Lung (tissue), 11 donors: ENCODE measurements at regions not wholly inside any gene's neighbourhood (a gene's known extent, or its start where the extent isn't known, plus 50 kb on each side); places are given as distances from the start of the nearest gene placed in this dataset.
A peak's percentile ranks its signal among the peaks of the same experiment; 100 is the strongest.

Experiments used
- ATAC-seq: fragments of 200-7000 bp; cut with Tn5 transposase; one replicate; pipeline ENCODE4 v1.9.1; 2020; ENCODE audit warnings: moderate number of reproducible peaks; ENCODE audit not compliant: insufficient read depth, low FRiP score
- DNase-seq, 3 donors: peaks; one replicate each; pipeline ENCODE4 v3.0.0-alpha.2; 2013 to 2017
- H3K27ac ChIP-seq, 2 donors: one replicate each; pipeline ENCODE4 v1.5.1; 2013; ENCODE audit warnings: mild to moderate bottlenecking in 2 of 2, moderate library complexity in 2 of 2, control low read depth in 1 of 2, inconsistent platforms in 1 of 2, low read depth in 1 of 2, low read length in 1 of 2
- H3K27me3 ChIP-seq, 3 donors: one replicate each; pipeline ENCODE4 v1.5.1; 2013; ENCODE audit warnings: low read length in 2 of 3; ENCODE audit not compliant: control insufficient read depth in 3 of 3, insufficient read depth in 3 of 3
- H3K36me3 ChIP-seq, 4 donors: one replicate each; pipeline ENCODE4 v1.5.1; 2013; ENCODE audit warnings: low read length in 4 of 4, mild to moderate bottlenecking in 1 of 4, moderate library complexity in 1 of 4; ENCODE audit not compliant: control insufficient read depth in 4 of 4, insufficient read depth in 4 of 4
- H3K4me1 ChIP-seq, 5 donors: one replicate each; pipeline ENCODE4 v1.5.1; 2013; ENCODE audit warnings: low read length in 5 of 5, mild to moderate bottlenecking in 2 of 5, moderate library complexity in 1 of 5; ENCODE audit not compliant: control insufficient read depth in 5 of 5, insufficient read depth in 5 of 5
- H3K4me3 ChIP-seq: one replicate; pipeline ENCODE4 v1.5.1; 2013; ENCODE audit warnings: mild to moderate bottlenecking, control low read depth, moderate library complexity
- H3K9ac ChIP-seq, 2 donors: one replicate each; pipeline ENCODE4 v1.5.1; 2013; ENCODE audit warnings: low read length in 2 of 2, control low read depth in 1 of 2; ENCODE audit not compliant: insufficient read depth in 1 of 2
- H3K9me3 ChIP-seq, 4 donors: one replicate each; pipeline ENCODE4 v1.5.1; 2013; ENCODE audit warnings: low read length in 3 of 4, mild to moderate bottlenecking in 1 of 4, moderate library complexity in 1 of 4; ENCODE audit not compliant: control insufficient read depth in 4 of 4, insufficient read depth in 3 of 4
- CTCF ChIP-seq: IDR thresholded peaks from 2 replicates; pipeline ENCODE4 v1.5.1; 2012; ENCODE audit warnings: mild to moderate bottlenecking; ENCODE audit errors: control extremely low read depth, extremely low read depth
- WGBS, 2 donors: extraction: QIAGEN DNeasy Blood & Tissue Kit; methylation state at CpG; one replicate each; pipeline ENCODE4 v1.1.7; 2013; 5-methylcytosine and 5-hydroxymethylcytosine counted together
- donor health status: control.
- donor health status: control.
- donor health status: Bipolar disorder and iron deficiency.
- donor health status: healthy.
- donor health status: DM: yes; HTN: yes; CAD: no.

- no peak overlapping the region for H3K9ac ChIP-seq
- no peak overlapping the region for H3K27ac ChIP-seq
- no peak overlapping the region for H3K4me3 ChIP-seq
- no peak for DNase-seq
- H3K4me1 ChIP-seq, result no peaks in the 10 kb centered on the region
- no peak for ATAC-seq
- H3K9me3 ChIP-seq, result no peaks in the 10 kb centered on the region
- TF ChIP-seq CTCF, result no peak
- H3K36me3 ChIP-seq, result no peaks in the 10 kb centered on the region
- WGBS, 2 donors, result 96 to 97% methylated on average over 6 of the region's 6 CpGs
- no peaks in the 10 kb centered on the region for H3K27me3 ChIP-seq
Observed at GRCh38 chr13:44678197-44678596, 102.1 kb upstream of the TSC22D1 start.

GRCh38 chr13:44676534-44676933 is 100.4 kb upstream of the TSC22D1 start:
- no peaks in the 10 kb centered on the region for H3K27me3 ChIP-seq
- H3K4me3 ChIP-seq, result no peak overlapping the region
- ATAC-seq (no peak), DNase-seq (peak in 1 of 3 donors; percentile 25)
- no peak overlapping the region for H3K27ac ChIP-seq
- no peak for TF ChIP-seq CTCF
- H3K9ac ChIP-seq, result no peak overlapping the region
- H3K4me1 ChIP-seq, result no peaks in the 10 kb centered on the region
- H3K9me3 ChIP-seq, result no peaks in the 10 kb centered on the region
- WGBS, 2 donors, result 66 to 70% methylated on average over 3 of the region's 3 CpGs
- no peaks in the 10 kb centered on the region for H3K36me3 ChIP-seq

DNA sequence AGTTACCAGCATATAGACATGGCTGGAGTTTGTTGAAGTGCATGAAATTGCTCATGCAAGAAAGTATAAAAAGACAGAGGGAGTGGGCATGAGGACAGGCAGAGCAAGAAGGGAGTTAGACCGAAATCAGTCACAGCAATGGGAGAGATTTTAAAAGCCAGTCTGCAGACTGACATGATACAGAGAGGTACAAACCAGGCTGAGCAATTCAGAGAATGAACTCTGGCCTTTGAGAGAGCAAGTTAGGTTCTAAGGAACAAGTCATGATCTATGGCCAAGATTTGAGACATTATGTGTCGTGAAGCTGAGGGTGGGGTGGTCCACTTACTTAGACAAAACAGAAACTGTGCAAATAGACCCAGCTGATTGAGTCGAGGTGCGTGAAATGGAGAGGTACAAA is 93.4 kb upstream of the TSC22D1 start:
- no peaks in the 10 kb centered on the region for H3K27me3 ChIP-seq
- no peaks in the 10 kb centered on the region for H3K36me3 ChIP-seq
- WGBS, 2 donors, result 88 to 92% methylated on average over 4 of the region's 4 CpGs

More for the DNA sequence above, 93.4 kb upstream of the TSC22D1 start:
- Histone ChIP-seq H3K4me3 (no peak overlapping the region), H3K4me1 (peaks cover 0 to 7% (median 3%) of the 10 kb centered on the region in 5 donors), H3K27ac (no peak overlapping the region), H3K9me3 (no peaks in the 10 kb centered on the region), H3K9ac (no peak overlapping the region)
- DNase-seq (no peak), ATAC-seq (no peak)
- no peak for TF ChIP-seq CTCF
